Pancreas (tissue), 10 donors: ENCODE measurements at regions not wholly inside any gene's neighbourhood (a gene's known extent, or its start where the extent isn't known, plus 50 kb on each side); places are given as distances from the start of the nearest gene placed in this dataset.

Experiments
- ATAC-seq, 4 donors: fragments of 200-7000 bp; cut with Tn5 transposase; one replicate each; pipeline versions ENCODE4 v1.8.0 to v1.9.1; 2020; ENCODE audit warnings: mild to moderate bottlenecking in 4 of 4, moderate library complexity in 4 of 4
- DNase-seq, 6 donors: peaks; one replicate each; pipeline ENCODE4 v3.0.0-alpha.2; 2020
- FAIRE-seq: peaks from 2 replicates; lab custom pipeline; 2012; peaks lifted over from hg19 to GRCh38; lab: Jason Lieb, UNC
- H3K27ac ChIP-seq, 4 donors: fragments of 200-600 bp; sonication (generic); 1 replicate in 3 of 4; 2 replicates in 1 of 4; pipeline versions ENCODE4 v1.5.0 to v1.8.0; 2020
- H3K27me3 ChIP-seq, 4 donors: fragments of 200-600 bp; one replicate each; pipeline ENCODE4 v1.8.0; 2021
- H3K36me3 ChIP-seq, 3 donors: fragments of 200-600 bp; sonication (generic) in 1 of 3; one replicate each; pipeline versions ENCODE4 v1.5.0 to v1.8.0; 2020 to 2021
- H3K4me1 ChIP-seq, 3 donors: fragments of 200-600 bp; one replicate each; pipeline ENCODE4 v1.8.0; 2021
- H3K4me3 ChIP-seq, 4 donors: fragments of 200-600 bp; sonication (generic) in 2 of 4; one replicate each; pipeline versions ENCODE4 v1.5.0 to v1.8.0; 2020 to 2021
- H3K9me3 ChIP-seq, 4 donors: fragments of 200-600 bp; one replicate each; pipeline ENCODE4 v1.8.0; 2021
- CTCF ChIP-seq, 4 donors: fragments of 200-600 bp; sonication (generic) in 3 of 4; IDR thresholded peaks; one replicate each; pipeline versions ENCODE4 v1.5.0 to v1.8.0; 2021; ENCODE audit warnings: antibody characterized with exemption in 4 of 4
- WGBS, 2 donors: extraction: QIAGEN DNeasy Blood & Tissue Kit; methylation state at CpG; one replicate each; pipeline ENCODE4 v1.1.7; 2013; 5-methylcytosine and 5-hydroxymethylcytosine counted together
- intact Hi-C, 3 donors: fragments of 100-400 bp; cut with DNase I; formaldehyde crosslinking; loops; one replicate each; pipeline versions ENCODE4 v1.11.1 to v1.14.2; 2022
- donor health status: healthy with polysubstance abuse.
- donor health status: DM: no; HTN: no; CAD: no; lungs with moderate emphysema.
- donor health status: DM: no; HTN: no; CAD: no.
- donor health status: control.
- donor health status: control.
- donor health status: Bipolar disorder and iron deficiency.
- donor health status: DM: yes; HTN: yes; CAD: no.
- donor health status: DM: no; HTN: no; CAD: no.
- donor health status: DM: no; HTN: no; CAD: no.
- donor health status: DM: yes; HTN: yes; CAD: no.

GRCh38 chr6:113591896-113592827 is 265.0 kb upstream of the MARCKS start:
- H3K9me3 ChIP-seq: no peaks in the 10 kb centered on the region
- H3K4me1 ChIP-seq: peaks cover 9 to 21% (median 10%) of the 10 kb centered on the region in 3 donors
- ATAC-seq (peak in 2 of 4 donors; percentile 43 to 57), FAIRE-seq (no peak), DNase-seq (peak in 2 of 6 donors; percentile 9 to 26)
- H3K4me3 ChIP-seq: no peak overlapping the region
- 79% methylated on average over 2 of the region's 2 CpGs for WGBS, 2 donors
- no peaks in the 10 kb centered on the region for H3K27me3 ChIP-seq
- H3K27ac ChIP-seq: peak overlapping the region in 1 of 4 donors; percentile 22
- intact Hi-C loops: no loop called here
- no peaks in the 10 kb centered on the region for H3K36me3 ChIP-seq
- no peak for TF ChIP-seq CTCF (IDR thresholded peaks at IDR 0.05)

GRCh38 chr6:113594726-113595125 is 262.4 kb upstream of the MARCKS start:
- 95 to 100% methylated on average over 1 of the region's 1 CpG for WGBS, 2 donors
- H3K36me3 ChIP-seq: no peaks in the 10 kb centered on the region
- ATAC-seq (no peak), FAIRE-seq (no peak), DNase-seq (no peak)
- intact Hi-C loops: no loop called here
- no peaks in the 10 kb centered on the region for H3K9me3 ChIP-seq
- peaks cover 10 to 27% (median 11%) of the 10 kb centered on the region in 3 donors for H3K4me1 ChIP-seq
- H3K4me3 ChIP-seq: no peak overlapping the region
- H3K27me3 ChIP-seq: no peaks in the 10 kb centered on the region
- TF ChIP-seq CTCF (IDR thresholded peaks at IDR 0.05): no peak
- H3K27ac ChIP-seq: no peak overlapping the region

GRCh38 chr6:113595911-113596376 is 261.2 kb upstream of the MARCKS start:
- Histone ChIP-seq H3K27me3 (no peaks in the 10 kb centered on the region), H3K4me1 (peaks cover 10 to 27% (median 11%) of the 10 kb centered on the region in 3 donors), H3K4me3 (no peak overlapping the region), H3K9me3 (no peaks in the 10 kb centered on the region), H3K27ac (peak overlapping the region in 3 of 4 donors; percentile 53 to 66 (median 57)), H3K36me3 (no peaks in the 10 kb centered on the region)
- peak in 3 of 4 donors; percentile 13 to 49 (median 16) for ATAC-seq
- TF ChIP-seq CTCF (IDR thresholded peaks at IDR 0.05): no peak
- intact Hi-C loops: no loop called here
- whole genome bisulfite sequencing, 2 donors: 59 to 66% methylated on average over 6 of the region's 6 CpGs
- DNase-seq: peak in 2 of 6 donors; percentile 6 to 20
- FAIRE-seq: no peak

GRCh38 chr6:113596387-113597230 is 260.5 kb upstream of the MARCKS start:
- 25 to 26% methylated on average over 5 of the region's 5 CpGs for WGBS, 2 donors
- DNase-seq: peak in 4 of 6 donors; percentile 40 to 52 (median 45)

More at GRCh38 chr6:113596387-113597230, 260.5 kb upstream of the MARCKS start:
- peak; percentile 81 to 87 (median 84) for ATAC-seq
- peaks cover 10 to 27% (median 11%) of the 10 kb centered on the region in 3 donors for H3K4me1 ChIP-seq
- H3K36me3 ChIP-seq: no peaks in the 10 kb centered on the region
- H3K9me3 ChIP-seq: no peaks in the 10 kb centered on the region
- no peak for FAIRE-seq
- TF ChIP-seq CTCF (IDR thresholded peaks at IDR 0.05): no peak
- H3K27ac ChIP-seq: peak overlapping the region; percentile 48 to 66 (median 55)
- H3K27me3 ChIP-seq: no peaks in the 10 kb centered on the region
- no peak overlapping the region for H3K4me3 ChIP-seq
- intact Hi-C loops: no loop called here
